HG03045 (cell line): ENCODE measurements at regions not wholly inside any gene's neighbourhood (a gene's known extent, or its start where the extent isn't known, plus 50 kb on each side); places are given as distances from the start of the nearest gene placed in this dataset.
"Not testable (repeated sequence)": the region's sequence is repeated elsewhere in the genome, so short reads cannot be mapped to it uniquely, and the experiment has no call there.

ENCODE experiments used
- ATAC-seq: cut with Tn5 transposase; IDR thresholded peaks from one replicate; pipeline ENCODE4 v1.9.1; 2021; ENCODE audit warnings: mild to moderate bottlenecking, moderate library complexity; ENCODE audit not compliant: unreplicated experiment

GRCh38 chr4:15162465-15163283 is 160.4 kb downstream of the CPEB2 start:
- ATAC-seq = no peak

- no peak for ATAC-seq
These were observed 161.0 kb downstream of the CPEB2 start for GRCh38 chr4:15163284-15163645.

- ATAC-seq = no peak
These were observed 162.3 kb downstream of the CPEB2 start for GRCh38 chr4:15164571-15164970.

GRCh38 chr4:15167743-15168142 is 165.5 kb downstream of the CPEB2 start:
- ATAC-seq = no peak

- no peak for ATAC-seq
These were observed 166.5 kb downstream of the CPEB2 start for GRCh38 chr4:15168759-15169158.

GRCh38 chr4:15171725-15172124 is 169.4 kb downstream of the CPEB2 start:
- no peak for ATAC-seq

- ATAC-seq = no peak
These were observed 171.0 kb downstream of the CPEB2 start for GRCh38 chr4:15173251-15173650.

- ATAC-seq = not testable (repeated sequence)
These were observed 171.9 kb downstream of the CPEB2 start for GRCh38 chr4:15174168-15174567.

- not testable (repeated sequence) for ATAC-seq
These were observed 177.6 kb downstream of the CPEB2 start for GRCh38 chr4:15179842-15180241.

GRCh38 chr4:15182600-15183220 is 180.4 kb downstream of the CPEB2 start:
- no peak for ATAC-seq

- no peak for ATAC-seq
These were observed 183.9 kb downstream of the CPEB2 start for GRCh38 chr4:15186149-15186548.

GRCh38 chr4:15186806-15187205 is 184.5 kb downstream of the CPEB2 start:
- ATAC-seq = no peak

- no peak for ATAC-seq
These were observed 186.6 kb downstream of the CPEB2 start for GRCh38 chr4:15188605-15189539.

GRCh38 chr4:15194520-15194919 is 192.2 kb downstream of the CPEB2 start:
- no peak for ATAC-seq

GRCh38 chr4:15197005-15197404 is 194.7 kb downstream of the CPEB2 start:
- ATAC-seq = no peak

- ATAC-seq = no peak
These were observed 195.9 kb downstream of the CPEB2 start for GRCh38 chr4:15198070-15198727.

- no peak for ATAC-seq
These were observed 199.5 kb downstream of the CPEB2 start for GRCh38 chr4:15201782-15202181.

- ATAC-seq = no peak
These were observed 200.2 kb downstream of the CPEB2 start for GRCh38 chr4:15202481-15202880.

GRCh38 chr4:15206526-15206925 is 204.2 kb downstream of the CPEB2 start:
- ATAC-seq = not testable (repeated sequence)

GRCh38 chr4:15213302-15213970 is 211.2 kb downstream of the CPEB2 start:
- ATAC-seq = no peak
